ENCODE measurements at regions not wholly inside any gene's neighbourhood (a gene's known extent, or its start where the extent isn't known, plus 50 kb on each side); places are given as distances from the start of the nearest gene placed in this dataset.

- TF ChIP-seq, protein P1, sequence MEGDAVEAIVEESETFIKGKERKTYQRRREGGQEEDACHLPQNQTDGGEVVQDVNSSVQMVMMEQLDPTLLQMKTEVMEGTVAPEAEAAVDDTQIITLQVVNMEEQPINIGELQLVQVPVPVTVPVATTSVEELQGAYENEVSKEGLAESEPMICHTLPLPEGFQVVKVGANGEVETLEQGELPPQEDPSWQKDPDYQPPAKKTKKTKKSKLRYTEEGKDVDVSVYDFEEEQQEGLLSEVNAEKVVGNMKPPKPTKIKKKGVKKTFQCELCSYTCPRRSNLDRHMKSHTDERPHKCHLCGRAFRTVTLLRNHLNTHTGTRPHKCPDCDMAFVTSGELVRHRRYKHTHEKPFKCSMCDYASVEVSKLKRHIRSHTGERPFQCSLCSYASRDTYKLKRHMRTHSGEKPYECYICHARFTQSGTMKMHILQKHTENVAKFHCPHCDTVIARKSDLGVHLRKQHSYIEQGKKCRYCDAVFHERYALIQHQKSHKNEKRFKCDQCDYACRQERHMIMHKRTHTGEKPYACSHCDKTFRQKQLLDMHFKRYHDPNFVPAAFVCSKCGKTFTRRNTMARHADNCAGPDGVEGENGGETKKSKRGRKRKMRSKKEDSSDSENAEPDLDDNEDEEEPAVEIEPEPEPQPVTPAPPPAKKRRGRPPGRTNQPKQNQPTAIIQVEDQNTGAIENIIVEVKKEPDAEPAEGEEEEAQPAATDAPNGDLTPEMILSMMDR (conservative IDR thresholded peaks at IDR 0.05; ENCODE audit: low read depth, low read length) = no peak
- no peak for TF ChIP-seq EZH2 (IDR thresholded peaks at IDR 0.05; ENCODE audit: borderline replicate concordance, low read depth, low read length, poor library complexity, severe bottlenecking)
These were observed 374.5 kb downstream of the IL20RB start for GRCh38 chr3:137332297-137332696.

Measured in A673 (cell line).